ENCODE measurements at regions not wholly inside any gene's neighbourhood (a gene's known extent, or its start where the extent isn't known, plus 50 kb on each side); places are given as distances from the start of the nearest gene placed in this dataset.
"Not testable (repeated sequence)": the region's sequence is repeated elsewhere in the genome, so short reads cannot be mapped to it uniquely, and the experiment has no call there.

DNA sequence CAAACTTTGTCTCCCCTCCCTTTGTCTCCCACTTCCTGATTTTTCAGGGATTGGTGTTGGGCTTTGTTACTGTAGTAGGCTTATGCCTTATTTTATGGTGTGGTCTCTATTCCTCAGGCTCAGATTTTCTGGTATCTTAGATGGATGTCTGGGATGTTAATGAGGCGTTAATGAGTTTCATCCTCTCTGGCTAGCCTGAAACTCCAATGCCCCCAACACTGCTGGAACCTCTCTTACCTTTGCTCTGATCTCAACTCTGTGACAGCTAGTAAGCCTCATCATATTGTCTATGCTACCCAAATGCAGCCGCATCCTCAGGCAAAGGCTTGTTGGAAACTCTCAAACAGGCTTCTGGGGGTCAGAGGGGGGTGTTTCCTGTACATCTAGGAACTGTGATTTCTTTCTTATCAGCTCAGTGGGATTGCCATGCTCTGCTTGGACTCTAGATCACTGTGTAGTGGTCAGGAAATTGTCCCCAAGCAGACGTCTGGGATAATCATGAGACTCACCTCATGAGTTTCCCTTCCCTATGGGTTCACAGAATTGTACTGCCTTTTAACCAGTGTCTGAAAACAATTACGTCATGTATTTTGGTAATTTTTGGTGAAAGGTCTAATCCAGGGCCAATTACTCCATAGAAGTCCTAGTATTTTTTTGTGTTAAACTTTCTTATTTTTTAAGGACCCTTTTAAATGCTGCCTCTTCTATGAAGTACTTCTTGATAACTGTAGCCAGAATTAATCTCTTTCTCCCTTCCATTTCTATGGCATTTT, 88.8 kb upstream of the TRPC7 start:
- no peak for DNase-seq
- no peaks in the 10 kb centered on the region for H3K27me3 Mint-ChIP-seq
- no peak overlapping the region for H3K27ac Mint-ChIP-seq

DNA sequence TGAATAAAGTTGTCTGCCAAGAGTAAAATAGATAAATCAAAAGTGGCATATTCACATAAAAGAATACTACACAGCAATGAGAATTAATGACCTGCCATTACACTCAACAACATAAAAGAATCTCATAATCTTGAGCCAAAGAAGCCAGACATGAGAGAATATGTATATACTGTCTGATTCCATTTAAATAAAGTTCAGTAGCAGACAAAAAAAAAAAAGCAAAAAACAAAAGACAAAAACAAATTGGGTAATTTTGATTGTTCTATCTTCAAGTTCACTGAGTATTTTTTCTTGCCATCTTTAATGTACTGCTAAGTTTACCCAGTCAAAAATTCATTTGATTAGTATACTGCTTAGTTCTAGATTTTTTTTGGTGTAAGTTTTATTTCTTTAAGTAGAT, 87.9 kb upstream of the TRPC7 start:
- Mint-ChIP-seq H3K27me3 (no peaks in the 10 kb centered on the region), H3K36me3 (no peaks in the 10 kb centered on the region), H3K27ac (no peak overlapping the region), H3K4me1 (ENCODE audit: low read depth) (no peaks in the 10 kb centered on the region), H3K4me3 (no peak overlapping the region), H3K9me3 (no peaks in the 10 kb centered on the region)
- DNase-seq: no peak
- ChIA-PET POLR2A (no interaction called here), CTCF (no interaction called here)
- intact Hi-C loops (cut with micrococcal nuclease): no loop called here

More for the DNA sequence above, 88.8 kb upstream of the TRPC7 start:
- Mint-ChIP-seq H3K4me1 (ENCODE audit: low read depth) (no peaks in the 10 kb centered on the region), H3K4me3 (no peak overlapping the region), H3K36me3 (no peaks in the 10 kb centered on the region), H3K9me3 (no peaks in the 10 kb centered on the region)
- CTCF ChIA-PET: no interaction called here
- intact Hi-C loops (cut with micrococcal nuclease): no loop called here
- POLR2A ChIA-PET: no interaction called here

DNA sequence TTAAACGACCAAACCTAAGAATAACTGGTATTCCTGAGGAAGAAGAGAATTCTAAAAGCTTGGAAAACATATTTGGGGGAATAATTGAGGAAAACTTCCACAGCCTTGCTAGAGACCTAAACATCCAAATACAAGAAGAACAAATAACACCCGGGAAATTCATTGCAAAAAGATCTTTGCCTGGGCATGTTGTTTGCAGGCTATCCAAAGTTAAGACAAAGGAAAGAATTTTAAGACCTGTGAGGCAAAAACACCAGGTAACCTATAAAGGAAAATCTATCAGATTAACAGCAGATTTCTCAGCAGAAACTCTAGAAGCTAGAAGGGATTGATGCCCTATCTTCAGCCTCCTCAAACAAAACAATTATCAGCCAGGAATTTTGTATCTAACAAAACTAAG, 82.2 kb upstream of the TRPC7 start:
- POLR2A ChIA-PET; H3K9me3 Mint-ChIP-seq; H3K4me1 Mint-ChIP-seq (ENCODE audit: low read depth); CTCF ChIA-PET; H3K4me3 Mint-ChIP-seq; H3K27me3 Mint-ChIP-seq; DNase-seq; intact Hi-C loops (cut with micrococcal nuclease); H3K36me3 Mint-ChIP-seq; H3K27ac Mint-ChIP-seq: not testable (repeated sequence)

DNA sequence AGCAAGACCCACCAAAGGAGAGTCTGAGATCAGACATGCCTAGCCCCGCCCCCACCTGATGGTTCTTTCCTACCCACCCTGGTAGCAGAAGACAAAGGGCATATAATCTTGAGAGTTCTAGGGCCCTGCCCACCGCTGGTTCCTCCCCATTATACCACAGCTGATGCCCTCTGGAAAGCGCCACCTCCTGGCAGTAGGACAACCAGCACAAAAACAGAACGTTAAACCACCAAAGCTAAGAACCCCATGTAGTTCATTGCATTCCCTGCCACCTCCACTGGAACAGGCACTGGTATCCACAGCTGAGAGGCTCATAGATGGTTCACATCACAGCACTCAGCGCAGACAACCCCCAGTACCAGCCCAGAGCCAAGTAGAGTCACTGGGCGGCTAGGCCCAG, 81.2 kb upstream of the TRPC7 start:
- peaks cover 4% of the 10 kb centered on the region for H3K9me3 Mint-ChIP-seq
- no peaks in the 10 kb centered on the region for H3K36me3 Mint-ChIP-seq
- DNase-seq: no peak
- ChIA-PET POLR2A (no interaction called here), CTCF (no interaction called here)
- H3K27me3 Mint-ChIP-seq: no peaks in the 10 kb centered on the region
- no peaks in the 10 kb centered on the region for H3K4me1 Mint-ChIP-seq (ENCODE audit: low read depth)
- intact Hi-C loops (cut with micrococcal nuclease): no loop called here
- H3K27ac Mint-ChIP-seq: no peak overlapping the region
- H3K4me3 Mint-ChIP-seq: no peak overlapping the region

DNA sequence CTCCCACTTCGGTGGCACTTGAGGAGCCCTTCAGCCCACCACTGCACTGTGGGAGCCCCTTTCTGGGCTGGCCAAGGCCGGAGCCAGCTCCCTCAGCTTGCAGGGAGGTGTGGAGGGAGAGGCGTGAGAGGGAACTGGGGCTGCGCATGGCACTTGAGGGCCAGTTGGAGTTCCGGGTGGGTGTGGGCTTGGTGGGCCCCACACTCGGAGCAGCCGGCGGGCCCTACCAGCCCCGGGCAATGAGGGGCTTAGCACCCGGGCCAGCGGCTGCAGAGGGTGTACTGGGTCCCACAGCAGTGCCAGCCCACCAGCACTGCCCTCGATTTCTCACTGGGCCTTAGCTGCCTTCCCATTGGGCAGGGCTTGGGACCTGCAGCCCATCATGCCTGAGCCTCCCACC, 78.8 kb upstream of the TRPC7 start:
- H3K36me3 Mint-ChIP-seq; H3K27me3 Mint-ChIP-seq; DNase-seq; CTCF ChIA-PET; H3K27ac Mint-ChIP-seq; H3K4me1 Mint-ChIP-seq (ENCODE audit: low read depth); POLR2A ChIA-PET; intact Hi-C loops (cut with micrococcal nuclease); H3K9me3 Mint-ChIP-seq; H3K4me3 Mint-ChIP-seq: not testable (repeated sequence)

DNA sequence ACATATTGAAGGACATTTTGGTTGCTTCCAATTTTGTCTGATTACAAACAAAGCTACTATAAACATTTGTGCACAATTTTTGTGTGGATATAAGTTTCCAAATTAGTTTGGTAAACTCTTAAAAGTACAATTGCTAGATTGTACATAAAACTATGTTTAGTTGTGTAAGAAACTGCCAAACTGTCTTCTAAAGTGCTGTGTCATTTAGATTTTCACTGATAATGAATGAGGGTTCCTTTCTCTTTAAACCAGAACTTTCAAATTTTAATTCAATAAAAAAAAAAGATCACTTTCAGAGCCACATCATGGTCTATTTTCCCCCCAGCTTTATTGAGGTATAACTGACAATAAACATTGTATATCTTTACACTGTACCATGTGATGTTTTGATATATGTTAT, 74.0 kb upstream of the TRPC7 start:
- intact Hi-C loops (cut with micrococcal nuclease): no loop called here
- no peak overlapping the region for H3K27ac Mint-ChIP-seq
- H3K4me1 Mint-ChIP-seq (ENCODE audit: low read depth): no peaks in the 10 kb centered on the region

DNA sequence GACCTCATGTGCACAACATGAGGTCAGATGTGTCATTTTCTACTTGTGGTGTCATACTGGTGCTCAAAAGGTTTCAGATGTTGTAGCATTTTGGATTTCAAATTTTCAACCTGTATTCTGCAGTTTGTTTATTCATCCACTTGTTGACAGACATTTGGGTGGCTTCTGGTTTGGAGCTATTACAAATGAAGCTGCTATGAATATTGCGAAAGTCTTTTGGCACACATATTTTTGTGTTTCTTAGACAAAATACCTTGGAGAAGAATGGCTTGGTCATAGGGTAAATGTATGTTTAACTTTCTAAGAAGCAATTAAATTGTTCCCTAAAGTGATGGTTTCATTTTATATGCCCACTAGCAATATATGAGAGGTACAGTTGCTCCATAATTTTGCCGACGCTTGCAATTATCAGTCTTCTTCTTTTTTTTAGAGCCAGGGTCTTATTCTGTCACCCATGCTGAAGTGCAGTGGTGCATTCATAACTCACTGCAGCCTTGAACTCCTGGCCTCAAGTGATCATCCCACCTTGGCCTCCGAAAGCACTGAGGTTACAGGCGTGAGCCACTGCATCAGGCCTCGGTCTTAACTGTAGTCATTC, 70.7 kb upstream of the TRPC7 start:
- Mint-ChIP-seq H3K27ac (no peak overlapping the region), H3K4me3 (no peak overlapping the region), H3K4me1 (ENCODE audit: low read depth) (no peaks in the 10 kb centered on the region), H3K9me3 (no peaks in the 10 kb centered on the region), H3K36me3 (no peaks in the 10 kb centered on the region), H3K27me3 (no peaks in the 10 kb centered on the region)
- no peak for DNase-seq
- CTCF ChIA-PET: no interaction called here
- intact Hi-C loops (cut with micrococcal nuclease): no loop called here
- POLR2A ChIA-PET: no interaction called here

More for the DNA sequence above, 74.0 kb upstream of the TRPC7 start:
- ChIA-PET POLR2A (no interaction called here), CTCF (no interaction called here)
- Mint-ChIP-seq H3K27me3 (no peaks in the 10 kb centered on the region), H3K4me3 (no peak overlapping the region), H3K36me3 (no peaks in the 10 kb centered on the region), H3K9me3 (peaks cover 4% of the 10 kb centered on the region)
- no peak for DNase-seq

DNA sequence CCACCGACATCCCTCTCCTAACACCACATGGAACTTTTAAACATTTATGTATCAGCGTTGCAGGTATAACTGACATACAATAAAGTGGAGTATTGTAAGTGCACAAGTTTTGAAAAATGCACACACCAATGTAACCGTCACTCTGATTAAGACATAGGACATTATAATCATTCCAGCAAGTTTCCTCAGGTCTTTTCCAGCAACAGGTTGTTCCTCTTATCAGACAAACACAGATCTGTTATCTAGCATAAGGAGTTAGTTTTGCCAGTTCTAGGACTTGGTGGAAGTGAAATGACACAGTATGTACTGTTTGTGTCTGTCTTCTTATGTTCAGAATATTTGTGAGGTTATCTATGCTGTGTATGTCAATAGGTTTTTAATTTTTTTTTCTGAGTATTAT, 69.5 kb upstream of the TRPC7 start:
- H3K4me1 Mint-ChIP-seq (ENCODE audit: low read depth): no peaks in the 10 kb centered on the region
- no peak for DNase-seq
- no peaks in the 10 kb centered on the region for H3K27me3 Mint-ChIP-seq
- intact Hi-C loops (cut with micrococcal nuclease): no loop called here
- H3K27ac Mint-ChIP-seq: no peak overlapping the region
- ChIA-PET POLR2A (no interaction called here), CTCF (no interaction called here)
- no peak overlapping the region for H3K4me3 Mint-ChIP-seq
- H3K9me3 Mint-ChIP-seq: no peaks in the 10 kb centered on the region
- no peaks in the 10 kb centered on the region for H3K36me3 Mint-ChIP-seq

DNA sequence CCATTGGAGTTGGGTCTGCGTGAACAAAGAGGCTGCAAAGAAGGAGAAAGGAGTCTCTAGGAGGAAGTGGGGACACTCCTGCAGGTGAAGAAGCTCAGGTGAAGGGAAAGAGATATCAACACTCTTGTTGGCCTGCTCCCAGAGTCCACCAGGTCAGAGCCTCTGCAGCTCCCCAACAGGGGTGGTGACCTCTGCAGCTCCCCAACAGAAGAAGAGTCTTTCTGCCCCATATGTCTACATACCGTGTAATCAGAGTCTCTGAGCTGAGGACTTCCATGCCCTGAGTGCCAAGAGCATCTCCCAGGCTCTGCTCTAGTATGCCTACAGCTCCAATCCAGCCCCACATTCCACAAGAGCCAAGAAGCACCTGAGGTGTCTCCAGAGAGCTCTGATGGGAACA, 67.4 kb upstream of the TRPC7 start:
- POLR2A ChIA-PET: no interaction called here
- Mint-ChIP-seq H3K4me1 (ENCODE audit: low read depth) (no peaks in the 10 kb centered on the region), H3K9me3 (no peaks in the 10 kb centered on the region), H3K4me3 (no peak overlapping the region), H3K36me3 (no peaks in the 10 kb centered on the region), H3K27me3 (no peaks in the 10 kb centered on the region), H3K27ac (no peak overlapping the region)
- intact Hi-C loops (cut with micrococcal nuclease): no loop called here
- CTCF ChIA-PET: no interaction called here
- DNase-seq: no peak

DNA sequence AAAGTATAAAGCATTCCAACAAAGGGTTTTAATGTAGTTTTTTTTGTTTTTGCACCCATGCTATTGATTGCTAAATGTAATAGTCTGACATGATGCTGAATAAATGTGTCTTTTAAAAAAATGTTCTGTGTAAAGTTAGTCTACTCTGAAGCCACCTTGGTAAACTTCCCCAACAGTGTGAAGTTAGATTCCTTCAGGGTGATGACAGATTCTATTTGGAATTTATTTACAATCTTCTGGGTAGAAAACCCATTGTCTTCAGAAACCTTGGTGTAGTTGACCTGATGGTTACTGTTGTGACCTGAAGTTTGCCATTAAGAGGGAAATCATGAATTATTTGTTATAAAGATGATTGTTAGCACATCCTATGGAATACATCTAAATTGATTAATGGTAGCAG, 64.7 kb upstream of the TRPC7 start:
- intact Hi-C loops (cut with micrococcal nuclease): no loop called here
- no peak overlapping the region for H3K4me3 Mint-ChIP-seq
- no peaks in the 10 kb centered on the region for H3K9me3 Mint-ChIP-seq
- no peaks in the 10 kb centered on the region for H3K4me1 Mint-ChIP-seq (ENCODE audit: low read depth)
- H3K36me3 Mint-ChIP-seq: no peaks in the 10 kb centered on the region
- H3K27ac Mint-ChIP-seq: no peak overlapping the region
- no peak for DNase-seq
- H3K27me3 Mint-ChIP-seq: no peaks in the 10 kb centered on the region
- ChIA-PET CTCF (no interaction called here), POLR2A (no interaction called here)

DNA sequence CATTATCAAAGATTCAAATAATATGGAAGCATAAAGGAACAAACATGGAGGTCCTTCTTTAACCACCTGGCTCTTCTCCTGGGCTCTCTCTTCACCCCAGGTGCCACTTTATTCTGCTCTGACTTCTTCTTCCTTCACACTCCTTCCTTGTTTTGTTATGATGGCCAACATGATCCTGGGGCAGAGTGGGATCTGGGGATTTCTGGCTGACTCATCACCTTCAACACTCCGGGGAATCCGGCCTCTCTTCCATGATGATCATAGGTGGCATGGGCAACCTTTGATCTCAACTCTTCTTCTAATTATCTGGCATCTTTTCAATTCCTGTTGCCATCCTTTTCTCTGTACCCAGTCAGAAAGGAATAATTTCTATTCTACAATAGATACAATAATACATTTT, 62.1 kb upstream of the TRPC7 start:
- Mint-ChIP-seq H3K9me3 (no peaks in the 10 kb centered on the region), H3K4me1 (ENCODE audit: low read depth) (no peaks in the 10 kb centered on the region), H3K4me3 (no peak overlapping the region), H3K27ac (no peak overlapping the region), H3K27me3 (no peaks in the 10 kb centered on the region), H3K36me3 (no peaks in the 10 kb centered on the region)
- CTCF ChIA-PET: no interaction called here
- no peak for DNase-seq
- intact Hi-C loops (cut with micrococcal nuclease): no loop called here
- POLR2A ChIA-PET: no interaction called here

DNA sequence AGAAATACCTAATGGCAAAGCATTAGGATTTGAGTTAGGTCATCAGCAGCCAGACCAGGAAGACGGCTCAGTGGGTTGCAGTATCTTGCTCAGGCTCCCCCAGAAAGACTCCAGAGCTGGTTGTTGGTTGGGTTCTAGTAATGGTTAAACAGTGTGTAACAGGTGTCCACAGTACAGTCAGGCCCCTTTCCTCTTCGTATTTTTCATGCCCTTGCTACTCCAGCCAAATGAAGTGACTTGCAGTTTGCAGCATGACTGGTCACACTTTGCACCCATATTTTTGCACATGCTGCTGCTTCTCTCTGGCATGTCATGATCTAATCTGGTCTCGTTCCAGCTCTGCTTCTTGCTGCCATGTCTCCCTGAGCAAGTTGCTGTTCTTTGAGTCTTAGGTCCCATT, 60.6 kb upstream of the TRPC7 start:
- H3K27ac Mint-ChIP-seq: no peak overlapping the region
- H3K9me3 Mint-ChIP-seq: no peaks in the 10 kb centered on the region
- H3K4me1 Mint-ChIP-seq (ENCODE audit: low read depth): no peaks in the 10 kb centered on the region
- CTCF ChIA-PET: interaction anchor here (0.9 kb wide), 1 partner anchor 176 kb away, joined by 3 read pairs; no protein-coding TSS in a partner anchor
- intact Hi-C loops (cut with micrococcal nuclease): no loop called here
- H3K36me3 Mint-ChIP-seq: no peaks in the 10 kb centered on the region
- no peaks in the 10 kb centered on the region for H3K27me3 Mint-ChIP-seq
- no peak overlapping the region for H3K4me3 Mint-ChIP-seq
- no peak for DNase-seq
- POLR2A ChIA-PET: no interaction called here

DNA sequence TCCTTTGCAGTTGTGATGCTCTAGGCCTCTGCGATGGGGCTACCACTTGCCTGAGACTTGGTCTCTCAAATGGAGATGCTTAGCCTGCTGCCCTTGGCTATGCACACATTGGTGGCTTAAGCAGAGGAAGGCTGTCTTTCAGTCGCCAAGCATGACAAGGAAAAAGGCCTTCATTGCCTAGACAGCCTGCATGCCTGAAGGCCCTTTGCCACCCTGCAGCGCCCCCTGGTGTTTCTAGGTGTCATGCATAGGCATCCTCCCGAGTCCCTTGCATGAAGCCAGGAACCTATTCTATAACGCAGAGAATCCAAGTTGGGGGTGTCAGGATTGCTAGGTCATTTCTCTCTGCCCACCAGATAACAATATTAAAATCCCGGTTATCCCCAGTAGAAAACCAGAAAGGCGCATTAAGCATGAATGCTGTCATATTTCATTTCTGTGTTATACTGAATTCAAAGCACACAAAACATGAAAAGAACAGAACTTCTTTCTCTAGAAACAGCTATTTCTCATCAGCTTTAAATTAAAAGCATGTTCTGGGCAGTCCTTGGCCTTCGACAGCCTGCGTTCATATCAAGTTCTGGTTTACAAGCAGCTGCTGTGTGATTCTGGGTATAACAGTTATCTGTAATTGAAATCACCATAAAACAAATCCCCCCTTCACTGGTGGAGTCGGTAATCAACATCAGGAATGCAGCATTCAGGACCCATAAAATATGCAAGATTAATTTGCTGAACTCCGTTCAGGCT, 59.7 kb upstream of the TRPC7 start:
- no peaks in the 10 kb centered on the region for H3K27me3 Mint-ChIP-seq
- ChIA-PET CTCF (interaction anchor here (0.9 kb wide), 1 partner anchor 175 kb away, joined by 3 read pairs; no protein-coding TSS in a partner anchor), POLR2A (no interaction called here)
- H3K36me3 Mint-ChIP-seq: no peaks in the 10 kb centered on the region
- H3K27ac Mint-ChIP-seq: no peak overlapping the region
- intact Hi-C loops (cut with micrococcal nuclease): no loop called here
- H3K9me3 Mint-ChIP-seq: no peaks in the 10 kb centered on the region
- H3K4me3 Mint-ChIP-seq: no peak overlapping the region
- peak; percentile 59 for DNase-seq
- no peaks in the 10 kb centered on the region for H3K4me1 Mint-ChIP-seq (ENCODE audit: low read depth)
